Liver (tissue), 8 donors: ENCODE measurements at regions not wholly inside any gene's neighbourhood (a gene's known extent, or its start where the extent isn't known, plus 50 kb on each side); places are given as distances from the start of the nearest gene placed in this dataset.

Experiments
- DNase-seq: peaks from one replicate; pipeline ENCODE4 v3.0.0-alpha.2; 2017; ENCODE audit warnings: low spot score
- H3K27ac ChIP-seq, 2 donors: one replicate each; pipeline ENCODE4 v1.7.0; 2013; ENCODE audit warnings: inconsistent platforms in 2 of 2, low read length in 2 of 2, control low read depth in 1 of 2, low read depth in 1 of 2, mild to moderate bottlenecking in 1 of 2
- H3K27me3 ChIP-seq, 4 donors: one replicate each; pipeline versions ENCODE4 v1.6.1 to v1.7.0; 2013; ENCODE audit warnings: low read length in 3 of 4, inconsistent platforms in 1 of 4, mild to moderate bottlenecking in 1 of 4, moderate library complexity in 1 of 4; ENCODE audit not compliant: control insufficient read depth in 4 of 4, insufficient read depth in 4 of 4
- H3K36me3 ChIP-seq, 4 donors: one replicate each; pipeline versions ENCODE4 v1.6.1 to v1.7.0; 2013; ENCODE audit warnings: low read length in 3 of 4, mild to moderate bottlenecking in 3 of 4, low read depth in 1 of 4, moderate library complexity in 1 of 4; ENCODE audit not compliant: control insufficient read depth in 4 of 4, insufficient read depth in 3 of 4
- H3K4me1 ChIP-seq, 4 donors: one replicate each; pipeline versions ENCODE4 v1.6.1 to v1.7.0; 2013; ENCODE audit warnings: low read length in 3 of 4, mild to moderate bottlenecking in 3 of 4, moderate library complexity in 1 of 4; ENCODE audit not compliant: control insufficient read depth in 4 of 4, insufficient read depth in 4 of 4
- H3K4me3 ChIP-seq, 3 donors: one replicate each; pipeline versions ENCODE4 v1.6.1 to v1.7.0; 2013; ENCODE audit warnings: low read length in 3 of 3, control low read depth in 1 of 3, low read depth in 1 of 3, mild to moderate bottlenecking in 1 of 3
- H3K9ac ChIP-seq, 2 donors: one replicate each; pipeline ENCODE4 v1.7.0; 2013; ENCODE audit warnings: low read length in 2 of 2, mild to moderate bottlenecking in 2 of 2, moderate library complexity in 2 of 2, control low read depth in 1 of 2, low read depth in 1 of 2
- H3K9me3 ChIP-seq, 4 donors: one replicate each; pipeline versions ENCODE4 v1.6.1 to v1.7.0; 2013; ENCODE audit warnings: low read length in 3 of 4; ENCODE audit not compliant: control insufficient read depth in 4 of 4
- ATF3 ChIP-seq: IDR thresholded peaks from 2 replicates; pipeline ENCODE4 v1.6.1; 2016; ENCODE audit warnings: antibody characterized with exemption
- FOXA2 ChIP-seq: IDR thresholded peaks from 2 replicates; pipeline ENCODE4 v1.6.1; 2016; ENCODE audit warnings: antibody characterized with exemption
- GABPA ChIP-seq, 2 donors: IDR thresholded peaks in 1 of 2; conservative IDR thresholded peaks in 1 of 2; 2 replicates each; pipeline ENCODE4 v1.6.1; 2016; ENCODE audit warnings: antibody characterized with exemption in 2 of 2, mild to moderate bottlenecking in 1 of 2, moderate library complexity in 1 of 2
- HNF4G ChIP-seq: IDR thresholded peaks from 2 replicates; pipeline ENCODE4 v1.6.1; 2016; ENCODE audit warnings: antibody characterized with exemption
- JUND ChIP-seq, 2 donors: IDR thresholded peaks; 2 replicates each; pipeline ENCODE4 v1.6.1; 2016; ENCODE audit warnings: antibody characterized with exemption in 2 of 2
- MAX ChIP-seq: IDR thresholded peaks from 2 replicates; pipeline ENCODE4 v1.6.1; 2016; ENCODE audit warnings: antibody characterized with exemption
- REST ChIP-seq: IDR thresholded peaks from 2 replicates; pipeline ENCODE4 v1.6.1; 2016; ENCODE audit warnings: antibody characterized with exemption, mild to moderate bottlenecking
- TAF1 ChIP-seq: conservative IDR thresholded peaks from 2 replicates; pipeline ENCODE4 v1.6.1; 2016; ENCODE audit warnings: antibody characterized with exemption, mild to moderate bottlenecking
- WGBS: extraction: QIAGEN DNeasy Blood & Tissue Kit; methylation state at CpG from one replicate; pipeline ENCODE4 v1.1.7; 2013; 5-methylcytosine and 5-hydroxymethylcytosine counted together
- TF ChIP-seq, protein P1 (sequence below): fragments of 150-350 bp; IDR thresholded peaks from 2 replicates; pipeline ENCODE4 v1.5.1; 2017; ENCODE audit warnings: improper control_type of control experiment, low read depth, low read length; ENCODE audit not compliant: missing input control
- donor health status: healthy.
- donor health status: healthy.
- donor health status: healthy.
- donor health status: healthy.
- donor health status: healthy.

- 38% methylated on average over 4 of the region's 4 CpGs for WGBS
- H3K27ac ChIP-seq = no peak overlapping the region
- no peaks in the 10 kb centered on the region for H3K4me1 ChIP-seq
- H3K4me3 ChIP-seq = no peak overlapping the region
- H3K36me3 ChIP-seq = no peaks in the 10 kb centered on the region
- no peak for TF ChIP-seq TAF1
- no peak for TF ChIP-seq JUND (IDR thresholded peaks at IDR 0.05)
- TF ChIP-seq ATF3 = no peak
- no peak for TF ChIP-seq HNF4G
- TF ChIP-seq, protein P1, sequence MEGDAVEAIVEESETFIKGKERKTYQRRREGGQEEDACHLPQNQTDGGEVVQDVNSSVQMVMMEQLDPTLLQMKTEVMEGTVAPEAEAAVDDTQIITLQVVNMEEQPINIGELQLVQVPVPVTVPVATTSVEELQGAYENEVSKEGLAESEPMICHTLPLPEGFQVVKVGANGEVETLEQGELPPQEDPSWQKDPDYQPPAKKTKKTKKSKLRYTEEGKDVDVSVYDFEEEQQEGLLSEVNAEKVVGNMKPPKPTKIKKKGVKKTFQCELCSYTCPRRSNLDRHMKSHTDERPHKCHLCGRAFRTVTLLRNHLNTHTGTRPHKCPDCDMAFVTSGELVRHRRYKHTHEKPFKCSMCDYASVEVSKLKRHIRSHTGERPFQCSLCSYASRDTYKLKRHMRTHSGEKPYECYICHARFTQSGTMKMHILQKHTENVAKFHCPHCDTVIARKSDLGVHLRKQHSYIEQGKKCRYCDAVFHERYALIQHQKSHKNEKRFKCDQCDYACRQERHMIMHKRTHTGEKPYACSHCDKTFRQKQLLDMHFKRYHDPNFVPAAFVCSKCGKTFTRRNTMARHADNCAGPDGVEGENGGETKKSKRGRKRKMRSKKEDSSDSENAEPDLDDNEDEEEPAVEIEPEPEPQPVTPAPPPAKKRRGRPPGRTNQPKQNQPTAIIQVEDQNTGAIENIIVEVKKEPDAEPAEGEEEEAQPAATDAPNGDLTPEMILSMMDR = no peak
- H3K27me3 ChIP-seq = peaks cover 0 to 3% (median 0%) of the 10 kb centered on the region in 4 donors
- DNase-seq = no peak
- H3K9ac ChIP-seq = no peak overlapping the region
- no peaks in the 10 kb centered on the region for H3K9me3 ChIP-seq
These were observed 166.0 kb upstream of the WDR11 start for GRCh38 chr10:120685136-120685535.

GRCh38 chr10:120688928-120689327 is 162.2 kb upstream of the WDR11 start:
- Histone ChIP-seq H3K27me3 (no peaks in the 10 kb centered on the region), H3K9me3 (peaks cover 0 to 4% (median 0%) of the 10 kb centered on the region in 4 donors), H3K9ac (no peak overlapping the region), H3K36me3 (no peaks in the 10 kb centered on the region), H3K27ac (no peak overlapping the region), H3K4me1 (no peaks in the 10 kb centered on the region), H3K4me3 (no peak overlapping the region)
- 89% methylated on average over 1 of the region's 1 CpG for WGBS
- no peak for DNase-seq
- TF ChIP-seq REST = peak; percentile 83
- TF ChIP-seq JUND (IDR thresholded peaks at IDR 0.05) = no peak

DNA sequence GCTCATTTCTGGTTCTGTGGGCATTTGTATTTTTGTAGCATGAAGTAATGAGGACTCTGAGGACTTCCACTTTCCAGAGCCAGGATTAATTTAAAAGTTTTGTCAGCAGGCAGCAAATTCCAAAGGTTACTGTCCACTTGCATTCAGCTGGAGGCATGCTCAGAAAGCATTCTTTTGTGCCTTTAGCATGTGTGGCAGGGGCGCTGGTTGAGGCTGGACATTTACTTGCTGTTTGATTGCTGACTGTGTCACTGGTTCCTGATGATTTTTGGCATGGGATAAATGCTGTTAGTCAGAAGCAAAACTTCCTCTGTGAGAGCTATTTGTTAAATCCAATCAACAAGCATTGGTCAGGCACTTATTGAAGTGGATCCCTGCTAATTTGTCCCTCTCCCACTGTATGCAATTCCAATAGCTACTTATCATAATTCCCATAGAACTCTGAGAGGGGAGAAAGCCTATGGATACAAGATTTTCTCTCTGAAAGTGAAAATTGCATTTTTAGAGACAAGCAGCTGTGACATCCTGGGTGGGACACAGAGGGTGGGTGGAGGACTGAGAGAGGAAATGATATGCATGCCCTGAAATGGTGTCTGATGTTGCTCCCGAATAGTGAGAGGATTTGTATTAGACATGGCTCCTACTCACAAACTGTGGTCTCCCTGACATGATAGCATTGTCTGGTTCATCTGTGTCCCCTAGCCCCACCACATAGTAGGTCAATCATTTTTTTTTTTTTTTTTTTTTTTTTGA is 161.2 kb upstream of the WDR11 start:
- no peak for DNase-seq
- Histone ChIP-seq H3K27me3 (no peaks in the 10 kb centered on the region), H3K27ac (no peak overlapping the region), H3K4me3 (no peak overlapping the region), H3K36me3 (no peaks in the 10 kb centered on the region), H3K9ac (no peak overlapping the region), H3K9me3 (peaks cover 0 to 7% (median 0%) of the 10 kb centered on the region in 4 donors), H3K4me1 (no peaks in the 10 kb centered on the region)
- TF ChIP-seq REST (no peak), FOXA2 (no peak), GABPA (IDR thresholded peaks at IDR 0.05 in 1 of 2, conservative IDR thresholded peaks at IDR 0.05 in 1 of 2) (no peak), MAX (no peak)
- WGBS = 72% methylated on average over 2 of the region's 2 CpGs
